K562 (cell line): ENCODE measurements at regions not wholly inside any gene's neighbourhood (a gene's known extent, or its start where the extent isn't known, plus 50 kb on each side); places are given as distances from the start of the nearest gene placed in this dataset.

Experiments
- CGGBP1 ChIP-seq: fragments of 250-450 bp; sonication (Bioruptor Pico); IDR thresholded peaks from 2 replicates; pipeline ENCODE4 v1.9.0; 2021; ENCODE audit warnings: mild to moderate bottlenecking
- DIDO1 ChIP-seq: fragments of 450-650 bp; IDR thresholded peaks from 2 replicates; pipeline ENCODE4 v1.6.1; 2016; ENCODE audit warnings: low read depth, missing biosample characterization, missing genetic modification characterization
- FOXM1 ChIP-seq, 2 experiments: fragments of 450-650 bp in 1 of 2; sonication (generic) in 1 of 2; formaldehyde crosslinking in 1 of 2; IDR thresholded peaks; 2 replicates each; pipeline versions ENCODE4 v1.6.1 to v1.9.0; 2017 to 2022; ENCODE audit warnings: low read depth in 2 of 2, mild to moderate bottlenecking in 2 of 2, missing genetic modification reagents in 1 of 2, moderate library complexity in 1 of 2
- MGA ChIP-seq: fragments of 450-650 bp; IDR thresholded peaks from 2 replicates; pipeline ENCODE4 v1.6.1; 2016; ENCODE audit warnings: mild to moderate bottlenecking, moderate library complexity
- YBX1 ChIP-seq: fragments of 450-650 bp; IDR thresholded peaks from 2 replicates; pipeline ENCODE4 v1.7.1; 2016; ENCODE audit warnings: mild to moderate bottlenecking
- TF ChIP-seq, protein P1 (sequence below): fragments of 450-650 bp; formaldehyde crosslinking; IDR thresholded peaks from 2 replicates; pipeline ENCODE4 v1.4.0; 2020; ENCODE audit warnings: mild to moderate bottlenecking, moderate library complexity

DNA sequence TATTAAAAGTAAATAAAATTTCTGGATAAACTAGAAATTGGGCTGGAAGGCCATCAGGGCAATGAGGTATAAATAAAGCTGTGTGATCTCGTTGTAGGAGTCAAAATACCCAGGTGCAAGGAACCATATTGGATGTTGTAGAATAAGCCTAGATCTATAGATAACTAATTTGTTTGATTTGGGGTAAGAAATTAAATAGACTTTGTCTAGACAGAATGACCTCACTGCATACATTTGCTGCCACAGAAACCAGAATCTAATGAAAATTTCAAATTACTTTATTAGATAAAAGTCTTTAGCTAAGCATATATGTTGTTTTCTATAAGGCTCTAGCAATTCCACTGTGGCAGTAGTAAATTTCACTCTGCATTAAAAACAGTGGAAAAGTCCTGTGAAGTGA, 225.2 kb upstream of the ITGA1 start (continued):
- no peak for TF ChIP-seq MGA
- TF ChIP-seq DIDO1 (tag): no peak
- TF ChIP-seq, protein P1, sequence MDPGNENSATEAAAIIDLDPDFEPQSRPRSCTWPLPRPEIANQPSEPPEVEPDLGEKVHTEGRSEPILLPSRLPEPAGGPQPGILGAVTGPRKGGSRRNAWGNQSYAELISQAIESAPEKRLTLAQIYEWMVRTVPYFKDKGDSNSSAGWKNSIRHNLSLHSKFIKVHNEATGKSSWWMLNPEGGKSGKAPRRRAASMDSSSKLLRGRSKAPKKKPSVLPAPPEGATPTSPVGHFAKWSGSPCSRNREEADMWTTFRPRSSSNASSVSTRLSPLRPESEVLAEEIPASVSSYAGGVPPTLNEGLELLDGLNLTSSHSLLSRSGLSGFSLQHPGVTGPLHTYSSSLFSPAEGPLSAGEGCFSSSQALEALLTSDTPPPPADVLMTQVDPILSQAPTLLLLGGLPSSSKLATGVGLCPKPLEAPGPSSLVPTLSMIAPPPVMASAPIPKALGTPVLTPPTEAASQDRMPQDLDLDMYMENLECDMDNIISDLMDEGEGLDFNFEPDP (CRISPR knock-in tag): no peak
- no peak for TF ChIP-seq YBX1
- TF ChIP-seq CGGBP1 (CRISPR knock-in tag): no peak
- no peak for TF ChIP-seq FOXM1 (IDR thresholded peaks at IDR 0.05; ENCODE audit: low read depth)
- TF ChIP-seq FOXM1 (CRISPR knock-in tag; IDR thresholded peaks at IDR 0.05; ENCODE audit: low read depth): no peak
